Parathyroid adenoma (tissue), 2 donors: ENCODE measurements at regions not wholly inside any gene's neighbourhood (a gene's known extent, or its start where the extent isn't known, plus 50 kb on each side); places are given as distances from the start of the nearest gene placed in this dataset.
"Not testable (repeated sequence)": the region's sequence is repeated elsewhere in the genome, so short reads cannot be mapped to it uniquely, and the experiment has no call there.

Experiments
- H2AFZ ChIP-seq: fragments of 300-600 bp; sonication (generic); one replicate; pipeline ENCODE4 v1.7.0; 2017; ENCODE audit warnings: antibody characterized with exemption, mild to moderate bottlenecking
- H3K27ac ChIP-seq: fragments of 300-600 bp; sonication (generic); one replicate; pipeline ENCODE4 v1.7.0; 2017
- H3K27me3 ChIP-seq: fragments of 300-600 bp; sonication (generic); one replicate; pipeline ENCODE4 v1.7.0; 2017; ENCODE audit warnings: low read length; ENCODE audit not compliant: control insufficient read depth, insufficient read depth
- H3K36me3 ChIP-seq: fragments of 300-600 bp; sonication (generic); one replicate; pipeline ENCODE4 v1.7.0; 2017; ENCODE audit warnings: low read length; ENCODE audit not compliant: control insufficient read depth, insufficient read depth
- H3K4me1 ChIP-seq: fragments of 300-600 bp; sonication (generic); one replicate; pipeline ENCODE4 v1.7.0; 2017; ENCODE audit warnings: control low read depth
- H3K4me2 ChIP-seq: fragments of 300-600 bp; sonication (generic); one replicate; pipeline ENCODE4 v1.7.0; 2017; ENCODE audit warnings: low read length
- H3K4me3 ChIP-seq: fragments of 300-600 bp; sonication (generic); one replicate; pipeline ENCODE4 v1.7.0; 2017; ENCODE audit warnings: low read depth, low read length
- H3K79me2 ChIP-seq: fragments of 300-600 bp; sonication (generic); one replicate; pipeline ENCODE4 v1.7.0; 2017; ENCODE audit warnings: control low read depth
- H3K9ac ChIP-seq: fragments of 300-600 bp; sonication (generic); one replicate; pipeline ENCODE4 v1.7.0; 2017; ENCODE audit warnings: mild to moderate bottlenecking
- H3K9me3 ChIP-seq: fragments of 300-600 bp; sonication (generic); one replicate; pipeline ENCODE4 v1.7.0; 2017; ENCODE audit warnings: low read length; ENCODE audit not compliant: control insufficient read depth
- CTCF ChIP-seq: fragments of 300-600 bp; sonication (generic); IDR thresholded peaks from one replicate; pipeline ENCODE4 v1.7.0; 2017; ENCODE audit warnings: antibody characterized with exemption, mild to moderate bottlenecking
- donor health status: primary hyperparathyroidism.

GRCh38 chr1:22208268-22208972, 65.5 kb upstream of the WNT4 start:
- Histone ChIP-seq H3K79me2 (no peaks in the 10 kb centered on the region), H3K9ac (no peak overlapping the region), H3K4me2 (no peak overlapping the region), H3K27ac (no peak overlapping the region), H3K4me3 (no peak overlapping the region), H3K36me3 (no peaks in the 10 kb centered on the region), H3K9me3 (no peaks in the 10 kb centered on the region), H3K27me3 (peaks cover 6% of the 10 kb centered on the region), H3K4me1 (no peaks in the 10 kb centered on the region), H2AFZ (no peak overlapping the region)
- no peak for TF ChIP-seq CTCF

- H3K27me3 ChIP-seq, result peaks cover 6% of the 10 kb centered on the region
- no peak for TF ChIP-seq CTCF
- H3K4me3 ChIP-seq, result no peak overlapping the region
Measured at GRCh38 chr1:22208973-22209378, 66.1 kb upstream of the WNT4 start.

DNA sequence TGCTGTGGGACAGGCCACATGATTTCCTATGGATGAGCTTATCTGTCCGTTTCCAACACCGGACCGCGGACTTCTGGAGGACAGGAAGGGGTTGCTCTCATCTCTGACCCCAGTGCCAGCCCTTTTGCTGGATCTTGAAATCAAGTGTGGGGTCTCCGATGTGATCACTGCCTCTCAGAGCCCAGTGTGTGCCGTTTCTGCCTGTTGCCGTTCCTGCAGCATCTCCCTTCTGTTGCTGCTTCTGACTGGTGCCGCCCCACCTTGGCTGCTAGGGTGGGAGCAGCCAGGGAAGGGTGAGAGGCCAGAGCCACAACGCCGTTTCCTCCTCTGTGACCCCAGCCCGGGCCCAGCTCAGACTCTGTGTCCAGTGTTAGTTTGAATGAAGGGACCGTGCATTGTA, 67.3 kb upstream of the WNT4 start:
- no peaks in the 10 kb centered on the region for H3K36me3 ChIP-seq
- H3K9ac ChIP-seq, result no peak overlapping the region
- no peak overlapping the region for H3K4me3 ChIP-seq
- H3K9me3 ChIP-seq, result no peaks in the 10 kb centered on the region
- peaks cover 6% of the 10 kb centered on the region for H3K27me3 ChIP-seq
- no peak for TF ChIP-seq CTCF
- H3K27ac ChIP-seq, result no peak overlapping the region
- no peak overlapping the region for H2AFZ ChIP-seq
- H3K79me2 ChIP-seq, result no peaks in the 10 kb centered on the region
- H3K4me2 ChIP-seq, result no peak overlapping the region
- no peaks in the 10 kb centered on the region for H3K4me1 ChIP-seq

More at GRCh38 chr1:22208973-22209378, 66.1 kb upstream of the WNT4 start:
- Histone ChIP-seq H3K27ac (no peak overlapping the region), H3K36me3 (no peaks in the 10 kb centered on the region), H3K4me2 (no peak overlapping the region), H2AFZ (no peak overlapping the region), H3K9ac (no peak overlapping the region), H3K9me3 (no peaks in the 10 kb centered on the region), H3K4me1 (no peaks in the 10 kb centered on the region), H3K79me2 (no peaks in the 10 kb centered on the region)

GRCh38 chr1:22210636-22211035, 67.7 kb upstream of the WNT4 start:
- Histone ChIP-seq H3K4me1 (no peaks in the 10 kb centered on the region), H3K4me3 (no peak overlapping the region), H3K9ac (no peak overlapping the region), H3K79me2 (no peaks in the 10 kb centered on the region), H3K9me3 (no peaks in the 10 kb centered on the region), H2AFZ (no peak overlapping the region), H3K27ac (no peak overlapping the region), H3K27me3 (peaks cover 6% of the 10 kb centered on the region), H3K36me3 (no peaks in the 10 kb centered on the region), H3K4me2 (no peak overlapping the region)
- no peak for TF ChIP-seq CTCF

DNA sequence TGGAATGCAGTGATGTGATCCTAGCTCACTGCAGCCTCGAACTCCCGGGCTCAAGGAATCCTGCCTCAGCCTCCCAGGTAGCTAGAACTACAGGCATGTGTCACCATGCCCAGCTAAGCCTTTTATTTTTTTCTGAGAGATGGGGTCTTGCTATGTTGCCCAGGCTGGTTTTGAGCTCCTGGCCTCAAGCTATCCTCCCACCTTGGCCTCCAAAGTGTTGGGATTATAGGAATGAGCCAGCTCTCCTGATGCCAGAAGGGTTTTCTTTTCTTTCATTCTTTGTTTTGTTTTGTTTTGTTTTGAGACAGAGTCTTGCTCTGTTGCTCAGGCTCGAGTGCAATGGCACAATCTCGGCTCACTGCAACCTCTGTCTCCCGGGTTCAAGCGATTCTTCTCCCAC, 68.6 kb upstream of the WNT4 start:
- H3K27ac ChIP-seq, H3K9me3 ChIP-seq, H3K79me2 ChIP-seq, H3K9ac ChIP-seq, H3K4me1 ChIP-seq, H2AFZ ChIP-seq, H3K36me3 ChIP-seq, H3K4me2 ChIP-seq, H3K27me3 ChIP-seq, H3K4me3 ChIP-seq: not testable (repeated sequence)
